Natural killer cell (primary cell): ENCODE measurements at regions not wholly inside any gene's neighbourhood (a gene's known extent, or its start where the extent isn't known, plus 50 kb on each side); places are given as distances from the start of the nearest gene placed in this dataset.

ENCODE experiments used
- ATAC-seq, 3 donors: fragments of 150-1000 bp in 2 of 3; fragments of 200-7000 bp in 1 of 3; cut with Tn5 transposase; 1 replicate in 1 of 3; 2 replicates in 2 of 3; pipeline ENCODE4 v1.10.0; 2021; ENCODE audit warnings: mild to moderate bottlenecking in 2 of 3, moderate library complexity in 2 of 3
- DNase-seq, 2 donors: peaks; one replicate each; pipeline versions ENCODE4 v3.0.0 to v3.0.0-alpha.2; 2013 to 2021; ENCODE audit warnings: mixed read lengths in 1 of 2
- H3K27ac ChIP-seq: one replicate; pipeline ENCODE4 v1.5.1; 2013; ENCODE audit warnings: mild to moderate bottlenecking, low read length
- H3K27me3 ChIP-seq: one replicate; pipeline ENCODE4 v1.6.1; 2013; ENCODE audit warnings: low read length; ENCODE audit not compliant: control insufficient read depth, insufficient read depth
- H3K36me3 ChIP-seq: one replicate; pipeline ENCODE4 v1.6.1; 2013; ENCODE audit warnings: low read length; ENCODE audit not compliant: control insufficient read depth, insufficient read depth
- H3K4me1 ChIP-seq: one replicate; pipeline ENCODE4 v1.6.1; 2013; ENCODE audit warnings: low read length; ENCODE audit not compliant: control insufficient read depth, insufficient read depth
- H3K4me3 ChIP-seq: one replicate; pipeline ENCODE4 v1.5.1; 2013; ENCODE audit warnings: low read length
- H3K9me3 ChIP-seq: one replicate; pipeline ENCODE4 v1.6.1; 2013; ENCODE audit warnings: low read length; ENCODE audit not compliant: control insufficient read depth, insufficient read depth
- H3K27ac Mint-ChIP-seq, 2 donors: one replicate each; pipeline ENCODE4 v1.8.0; 2022; ENCODE audit warnings: mild to moderate bottlenecking in 2 of 2, mixed read lengths in 2 of 2, moderate library complexity in 1 of 2
- H3K27me3 Mint-ChIP-seq, 2 donors: one replicate each; pipeline ENCODE4 v1.8.0; 2022; ENCODE audit warnings: low read depth in 2 of 2, mixed read lengths in 2 of 2
- H3K36me3 Mint-ChIP-seq: one replicate; pipeline ENCODE4 v1.8.0; 2022; ENCODE audit warnings: mixed read lengths
- H3K4me1 Mint-ChIP-seq, 2 donors: one replicate each; pipeline ENCODE4 v1.8.0; 2022; ENCODE audit warnings: mixed read lengths in 2 of 2
- H3K4me3 Mint-ChIP-seq: one replicate; pipeline ENCODE4 v1.8.0; 2022; ENCODE audit warnings: mild to moderate bottlenecking, moderate library complexity, mixed read lengths
- H3K9me3 Mint-ChIP-seq, 2 donors: one replicate each; pipeline ENCODE4 v1.8.0; 2022; ENCODE audit warnings: mixed read lengths in 2 of 2
- WGBS: methylation state at CpG from one replicate; pipeline ENCODE4 v1.1.7; 2013; ENCODE audit warnings: missing lambda C conversion rate; ENCODE audit not compliant: insufficient coverage; 5-methylcytosine and 5-hydroxymethylcytosine counted together
- intact Hi-C: fragments of 100-400 bp; cut with micrococcal nuclease; formaldehyde crosslinking; loops from one replicate; pipeline ENCODE4 v1.14.2; 2022
- TF ChIP-seq, protein P1 (sequence below): fragments of 200-600 bp; IDR thresholded peaks from one replicate; pipeline ENCODE4 v1.8.0; 2022; ENCODE audit warnings: antibody characterized with exemption

DNA sequence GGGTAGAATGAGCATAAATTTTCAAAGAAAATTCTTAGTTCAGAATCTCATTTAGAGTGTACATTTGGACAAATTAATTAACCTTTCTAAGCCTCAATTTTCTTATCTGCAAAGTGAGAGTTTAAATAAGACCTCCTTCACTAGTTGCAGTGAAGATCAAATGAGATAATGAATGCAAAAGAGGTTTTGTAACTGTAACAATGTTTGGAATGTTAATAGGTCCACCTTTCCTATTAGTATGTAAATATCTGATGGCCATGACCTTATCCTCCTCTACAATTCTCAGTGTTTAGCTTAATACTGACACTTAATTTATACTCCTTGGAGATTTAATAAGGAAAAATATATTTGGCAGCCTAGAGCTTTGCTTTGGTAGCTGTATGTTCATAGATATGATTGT lies 138.8 kb downstream of the GABRG1 start:
- H3K27ac Mint-ChIP-seq: no peak overlapping the region

DNA sequence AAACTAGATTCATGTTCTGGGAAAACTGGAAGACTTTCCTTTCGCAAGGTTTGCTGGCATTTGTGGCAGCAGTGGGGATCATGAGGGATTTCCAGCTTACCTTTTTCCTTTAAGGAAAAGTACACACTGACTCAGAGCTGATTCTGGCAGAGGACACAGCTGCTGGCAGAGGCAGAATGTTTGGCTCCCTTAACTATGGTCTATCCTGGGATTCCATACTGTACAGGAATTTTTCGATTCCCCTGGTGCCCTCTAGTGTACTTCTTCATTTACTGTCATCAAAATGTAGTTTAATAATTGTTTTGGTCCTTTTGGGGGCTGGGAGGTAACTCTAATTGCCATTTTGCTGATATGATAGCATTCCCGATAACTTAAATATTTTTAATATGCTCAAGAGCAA lies 152.7 kb downstream of the GABRG1 start:
- ATAC-seq (no peak), DNase-seq (no peak)
- Histone ChIP-seq H3K4me3 (no peak overlapping the region), H3K36me3 (no peaks in the 10 kb centered on the region), H3K27ac (no peak overlapping the region), H3K27me3 (no peaks in the 10 kb centered on the region), H3K9me3 (peaks cover 12% of the 10 kb centered on the region), H3K4me1 (no peaks in the 10 kb centered on the region)
- no peak overlapping the region for H3K4me3 Mint-ChIP-seq
- H3K27ac Mint-ChIP-seq: no peak overlapping the region
- no peaks in the 10 kb centered on the region for H3K4me1 Mint-ChIP-seq
- H3K9me3 Mint-ChIP-seq: peaks cover 8 to 21% of the 10 kb centered on the region in 2 donors
- TF ChIP-seq, protein P1, sequence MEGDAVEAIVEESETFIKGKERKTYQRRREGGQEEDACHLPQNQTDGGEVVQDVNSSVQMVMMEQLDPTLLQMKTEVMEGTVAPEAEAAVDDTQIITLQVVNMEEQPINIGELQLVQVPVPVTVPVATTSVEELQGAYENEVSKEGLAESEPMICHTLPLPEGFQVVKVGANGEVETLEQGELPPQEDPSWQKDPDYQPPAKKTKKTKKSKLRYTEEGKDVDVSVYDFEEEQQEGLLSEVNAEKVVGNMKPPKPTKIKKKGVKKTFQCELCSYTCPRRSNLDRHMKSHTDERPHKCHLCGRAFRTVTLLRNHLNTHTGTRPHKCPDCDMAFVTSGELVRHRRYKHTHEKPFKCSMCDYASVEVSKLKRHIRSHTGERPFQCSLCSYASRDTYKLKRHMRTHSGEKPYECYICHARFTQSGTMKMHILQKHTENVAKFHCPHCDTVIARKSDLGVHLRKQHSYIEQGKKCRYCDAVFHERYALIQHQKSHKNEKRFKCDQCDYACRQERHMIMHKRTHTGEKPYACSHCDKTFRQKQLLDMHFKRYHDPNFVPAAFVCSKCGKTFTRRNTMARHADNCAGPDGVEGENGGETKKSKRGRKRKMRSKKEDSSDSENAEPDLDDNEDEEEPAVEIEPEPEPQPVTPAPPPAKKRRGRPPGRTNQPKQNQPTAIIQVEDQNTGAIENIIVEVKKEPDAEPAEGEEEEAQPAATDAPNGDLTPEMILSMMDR: no peak
- intact Hi-C loops: no loop called here
- 79% methylated on average over 3 of the region's 3 CpGs for WGBS
- H3K27me3 Mint-ChIP-seq: no peaks in the 10 kb centered on the region
- no peaks in the 10 kb centered on the region for H3K36me3 Mint-ChIP-seq

More for the DNA sequence above, 138.8 kb downstream of the GABRG1 start:
- no peak for ATAC-seq
- H3K27me3 Mint-ChIP-seq: no peaks in the 10 kb centered on the region
- Histone ChIP-seq H3K27me3 (no peaks in the 10 kb centered on the region), H3K4me3 (no peak overlapping the region), H3K27ac (no peak overlapping the region), H3K4me1 (no peaks in the 10 kb centered on the region), H3K9me3 (no peaks in the 10 kb centered on the region), H3K36me3 (no peaks in the 10 kb centered on the region)
- intact Hi-C loops: no loop called here
- no peaks in the 10 kb centered on the region for H3K4me1 Mint-ChIP-seq
- TF ChIP-seq, protein P1: no peak
- H3K9me3 Mint-ChIP-seq: peaks cover 10 to 20% of the 10 kb centered on the region in 2 donors
- no peak overlapping the region for H3K4me3 Mint-ChIP-seq
- DNase-seq: no peak
- peaks cover 20% of the 10 kb centered on the region for H3K36me3 Mint-ChIP-seq

DNA sequence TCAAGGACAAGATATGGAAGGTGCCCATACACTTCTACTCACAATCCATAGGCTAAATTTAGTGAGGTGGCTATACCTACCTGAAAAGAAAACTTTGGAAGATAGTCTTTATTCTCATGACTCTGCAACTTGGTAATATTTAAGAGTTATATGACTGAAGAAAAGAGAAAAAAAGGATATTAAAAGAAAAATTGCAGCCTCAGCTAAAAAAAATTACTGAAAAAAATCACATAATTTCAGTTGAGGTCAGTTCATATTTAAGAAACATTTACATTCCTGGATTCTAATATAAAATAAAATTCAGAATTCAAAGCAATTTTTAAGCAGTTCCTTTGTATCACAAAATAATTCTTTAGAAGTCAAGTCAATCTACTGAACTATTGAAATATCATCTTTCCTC lies 166.5 kb downstream of the GABRG1 start:
- no peaks in the 10 kb centered on the region for H3K27me3 ChIP-seq

GRCh38 chr4:45954276-45954675 lies 169.6 kb downstream of the GABRG1 start:
- no peak overlapping the region for H3K4me3 Mint-ChIP-seq
- H3K9me3 ChIP-seq: no peaks in the 10 kb centered on the region
- no peak overlapping the region for H3K4me3 ChIP-seq
- H3K4me1 ChIP-seq: no peaks in the 10 kb centered on the region
- DNase-seq (no peak), ATAC-seq (no peak)
- H3K36me3 Mint-ChIP-seq: peaks cover 5% of the 10 kb centered on the region
- H3K9me3 Mint-ChIP-seq: peaks cover 6% of the 10 kb centered on the region in 2 donors
- TF ChIP-seq, protein P1: no peak
- 63% methylated on average over 3 of the region's 3 CpGs for WGBS
- no peak overlapping the region for H3K27ac ChIP-seq
- no peak overlapping the region for H3K27ac Mint-ChIP-seq
- H3K27me3 ChIP-seq: no peaks in the 10 kb centered on the region
- intact Hi-C loops: no loop called here
- no peaks in the 10 kb centered on the region for H3K4me1 Mint-ChIP-seq
- no peaks in the 10 kb centered on the region for H3K27me3 Mint-ChIP-seq
- no peaks in the 10 kb centered on the region for H3K36me3 ChIP-seq

More for the DNA sequence above, 166.5 kb downstream of the GABRG1 start:
- no peaks in the 10 kb centered on the region for H3K27me3 Mint-ChIP-seq
- no peaks in the 10 kb centered on the region for H3K4me1 Mint-ChIP-seq
- no peaks in the 10 kb centered on the region for H3K36me3 ChIP-seq
- peaks cover 7 to 8% of the 10 kb centered on the region in 2 donors for H3K9me3 Mint-ChIP-seq
- H3K4me3 Mint-ChIP-seq: no peak overlapping the region
- no peak overlapping the region for H3K27ac ChIP-seq
- TF ChIP-seq, protein P1: no peak
- H3K9me3 ChIP-seq: peaks cover 3% of the 10 kb centered on the region
- H3K36me3 Mint-ChIP-seq: peaks cover 5% of the 10 kb centered on the region
- ATAC-seq: no peak
- H3K27ac Mint-ChIP-seq: no peak overlapping the region
- no peak for DNase-seq
- no peaks in the 10 kb centered on the region for H3K4me1 ChIP-seq
- intact Hi-C loops: no loop called here
- no peak overlapping the region for H3K4me3 ChIP-seq
